Progenitor cell of endocrine pancreas (in vitro differentiated cells): ENCODE measurements at regions not wholly inside any gene's neighbourhood (a gene's known extent, or its start where the extent isn't known, plus 50 kb on each side); places are given as distances from the start of the nearest gene placed in this dataset.

Experiments
- DNase-seq: peaks from one replicate; pipeline ENCODE4 v3.0.0; 2021; ENCODE audit warnings: low spot score; ENCODE audit not compliant: unreplicated experiment
- H3K27ac Mint-ChIP-seq: 2 replicates; pipeline ENCODE4 v1.8.0; 2021; ENCODE audit warnings: mild to moderate bottlenecking, moderate library complexity, mixed read lengths
- H3K27me3 Mint-ChIP-seq: 2 replicates; pipeline ENCODE4 v1.8.0; 2021; ENCODE audit warnings: mixed read lengths
- H3K36me3 Mint-ChIP-seq: 2 replicates; pipeline ENCODE4 v1.8.0; 2022; ENCODE audit warnings: mixed read lengths; ENCODE audit not compliant: insufficient read depth
- H3K4me1 Mint-ChIP-seq: 2 replicates; pipeline ENCODE4 v1.8.0; 2021; ENCODE audit warnings: low read depth, mixed read lengths
- H3K4me3 Mint-ChIP-seq: 2 replicates; pipeline ENCODE4 v1.8.0; 2021; ENCODE audit warnings: low read depth, mild to moderate bottlenecking, moderate library complexity, mixed read lengths
- H3K9me3 Mint-ChIP-seq: 2 replicates; pipeline ENCODE4 v1.8.0; 2021; ENCODE audit warnings: low read depth, mixed read lengths
- CTCF ChIP-seq: fragments of 200-600 bp; sonication (generic); IDR thresholded peaks from one replicate; pipeline ENCODE4 v1.5.0; 2021; ENCODE audit warnings: antibody characterized with exemption, mild to moderate bottlenecking; ENCODE audit not compliant: unreplicated experiment

- Mint-ChIP-seq H3K4me1 (peaks cover 21% of the 10 kb centered on the region), H3K4me3 (no peak overlapping the region), H3K27me3 (no peaks in the 10 kb centered on the region), H3K36me3 (no peaks in the 10 kb centered on the region), H3K9me3 (no peaks in the 10 kb centered on the region), H3K27ac (no peak overlapping the region)
- DNase-seq, result no peak
- TF ChIP-seq CTCF, result no peak
Measured at GRCh38 chr6:147734151-147734550, 225.7 kb downstream of the SAMD5 start.

- no peak for DNase-seq
- Mint-ChIP-seq H3K36me3 (no peaks in the 10 kb centered on the region), H3K9me3 (no peaks in the 10 kb centered on the region), H3K4me3 (no peak overlapping the region), H3K27ac (no peak overlapping the region), H3K27me3 (no peaks in the 10 kb centered on the region), H3K4me1 (peaks cover 18% of the 10 kb centered on the region)
- no peak for TF ChIP-seq CTCF
Measured at GRCh38 chr6:147735924-147736323, 227.4 kb downstream of the SAMD5 start.

- Mint-ChIP-seq H3K4me3 (no peak overlapping the region), H3K27ac (no peak overlapping the region), H3K27me3 (no peaks in the 10 kb centered on the region), H3K4me1 (peaks cover 13% of the 10 kb centered on the region), H3K9me3 (no peaks in the 10 kb centered on the region), H3K36me3 (no peaks in the 10 kb centered on the region)
- TF ChIP-seq CTCF, result no peak
- DNase-seq, result no peak
Measured at GRCh38 chr6:147737115-147737514, 228.6 kb downstream of the SAMD5 start.

GRCh38 chr6:147738099-147738498, 229.6 kb downstream of the SAMD5 start:
- peaks cover 10% of the 10 kb centered on the region for H3K4me1 Mint-ChIP-seq
- H3K9me3 Mint-ChIP-seq, result no peaks in the 10 kb centered on the region
- no peak overlapping the region for H3K4me3 Mint-ChIP-seq
- H3K27me3 Mint-ChIP-seq, result no peaks in the 10 kb centered on the region
- TF ChIP-seq CTCF, result no peak
- no peak for DNase-seq
- no peak overlapping the region for H3K27ac Mint-ChIP-seq
- H3K36me3 Mint-ChIP-seq, result no peaks in the 10 kb centered on the region

GRCh38 chr6:147738516-147739162, 230.1 kb downstream of the SAMD5 start:
- Mint-ChIP-seq H3K36me3 (no peaks in the 10 kb centered on the region), H3K27ac (no peak overlapping the region), H3K4me3 (no peak overlapping the region), H3K9me3 (no peaks in the 10 kb centered on the region), H3K27me3 (no peaks in the 10 kb centered on the region), H3K4me1 (peaks cover 8% of the 10 kb centered on the region)
- no peak for TF ChIP-seq CTCF
- DNase-seq, result no peak
